ENCODE measurements at regions not wholly inside any gene's neighbourhood (a gene's known extent, or its start where the extent isn't known, plus 50 kb on each side); places are given as distances from the start of the nearest gene placed in this dataset.

- H3K36me3 Mint-ChIP-seq (ENCODE audit: insufficient read depth) = no peaks in the 10 kb centered on the region
- H3K9me3 Mint-ChIP-seq = no peaks in the 10 kb centered on the region
- no peaks in the 10 kb centered on the region for H3K4me1 Mint-ChIP-seq (ENCODE audit: low read depth)
- no peak overlapping the region for H3K4me3 Mint-ChIP-seq
- no peak for ATAC-seq
- no peaks in the 10 kb centered on the region for H3K27me3 Mint-ChIP-seq (ENCODE audit: low read depth)
- DNase-seq = no peak
These were observed 61.6 kb upstream of the PPARA start for GRCh38 chr22:46088541-46089311.

GRCh38 chr22:46089426-46090035 is 60.8 kb upstream of the PPARA start:
- DNase-seq (no peak), ATAC-seq (no peak)
- no peaks in the 10 kb centered on the region for H3K27me3 Mint-ChIP-seq (ENCODE audit: low read depth)
- no peaks in the 10 kb centered on the region for H3K36me3 Mint-ChIP-seq (ENCODE audit: insufficient read depth)
- no peak overlapping the region for H3K4me3 Mint-ChIP-seq
- no peaks in the 10 kb centered on the region for H3K9me3 Mint-ChIP-seq
- H3K4me1 Mint-ChIP-seq (ENCODE audit: low read depth) = no peaks in the 10 kb centered on the region

- H3K4me3 Mint-ChIP-seq = no peak overlapping the region
- DNase-seq (no peak), ATAC-seq (no peak)
- no peaks in the 10 kb centered on the region for H3K27me3 Mint-ChIP-seq (ENCODE audit: low read depth)
- H3K36me3 Mint-ChIP-seq (ENCODE audit: insufficient read depth) = no peaks in the 10 kb centered on the region
- H3K4me1 Mint-ChIP-seq (ENCODE audit: low read depth) = no peaks in the 10 kb centered on the region
- no peaks in the 10 kb centered on the region for H3K9me3 Mint-ChIP-seq
These were observed 60.2 kb upstream of the PPARA start for GRCh38 chr22:46090036-46090591.

GRCh38 chr22:46090631-46091201 is 59.6 kb upstream of the PPARA start:
- DNase-seq (no peak), ATAC-seq (no peak)
- H3K36me3 Mint-ChIP-seq (ENCODE audit: insufficient read depth) = no peaks in the 10 kb centered on the region
- no peaks in the 10 kb centered on the region for H3K9me3 Mint-ChIP-seq
- no peak overlapping the region for H3K4me3 Mint-ChIP-seq
- no peaks in the 10 kb centered on the region for H3K27me3 Mint-ChIP-seq (ENCODE audit: low read depth)
- no peaks in the 10 kb centered on the region for H3K4me1 Mint-ChIP-seq (ENCODE audit: low read depth)

- Mint-ChIP-seq H3K27me3 (ENCODE audit: low read depth) (no peaks in the 10 kb centered on the region), H3K36me3 (ENCODE audit: insufficient read depth) (no peaks in the 10 kb centered on the region), H3K9me3 (no peaks in the 10 kb centered on the region), H3K4me1 (ENCODE audit: low read depth) (no peaks in the 10 kb centered on the region), H3K4me3 (no peak overlapping the region)
- DNase-seq (no peak), ATAC-seq (no peak)
These were observed 58.9 kb upstream of the PPARA start for GRCh38 chr22:46091277-46091977.

- Mint-ChIP-seq H3K9me3 (no peaks in the 10 kb centered on the region), H3K4me3 (no peak overlapping the region), H3K27me3 (ENCODE audit: low read depth) (no peaks in the 10 kb centered on the region), H3K36me3 (ENCODE audit: insufficient read depth) (no peaks in the 10 kb centered on the region), H3K4me1 (ENCODE audit: low read depth) (no peaks in the 10 kb centered on the region)
- no peak for DNase-seq
- no peak for ATAC-seq
These were observed 58.3 kb upstream of the PPARA start for GRCh38 chr22:46092011-46092410.

- H3K27me3 Mint-ChIP-seq (ENCODE audit: low read depth) = no peaks in the 10 kb centered on the region
- DNase-seq = no peak
- H3K4me3 Mint-ChIP-seq = no peak overlapping the region
- ATAC-seq = no peak
- H3K4me1 Mint-ChIP-seq (ENCODE audit: low read depth) = no peaks in the 10 kb centered on the region
- no peaks in the 10 kb centered on the region for H3K9me3 Mint-ChIP-seq
- H3K36me3 Mint-ChIP-seq (ENCODE audit: insufficient read depth) = no peaks in the 10 kb centered on the region
These were observed 57.5 kb upstream of the PPARA start for GRCh38 chr22:46092670-46093410.

- ATAC-seq (no peak), DNase-seq (no peak)
- H3K9me3 Mint-ChIP-seq = no peaks in the 10 kb centered on the region
- H3K4me3 Mint-ChIP-seq = no peak overlapping the region
- H3K36me3 Mint-ChIP-seq (ENCODE audit: insufficient read depth) = no peaks in the 10 kb centered on the region
- no peaks in the 10 kb centered on the region for H3K4me1 Mint-ChIP-seq (ENCODE audit: low read depth)
- no peaks in the 10 kb centered on the region for H3K27me3 Mint-ChIP-seq (ENCODE audit: low read depth)
These were observed 56.5 kb upstream of the PPARA start for GRCh38 chr22:46093796-46094195.

- no peaks in the 10 kb centered on the region for H3K4me1 Mint-ChIP-seq (ENCODE audit: low read depth)
- H3K4me3 Mint-ChIP-seq = no peak overlapping the region
- H3K9me3 Mint-ChIP-seq = no peaks in the 10 kb centered on the region
- no peaks in the 10 kb centered on the region for H3K36me3 Mint-ChIP-seq (ENCODE audit: insufficient read depth)
- ATAC-seq = no peak
- DNase-seq = no peak
- H3K27me3 Mint-ChIP-seq (ENCODE audit: low read depth) = no peaks in the 10 kb centered on the region
These were observed 55.6 kb upstream of the PPARA start for GRCh38 chr22:46094676-46095075.

GRCh38 chr22:46096051-46096450 is 54.3 kb upstream of the PPARA start:
- Mint-ChIP-seq H3K9me3 (no peaks in the 10 kb centered on the region), H3K4me1 (ENCODE audit: low read depth) (no peaks in the 10 kb centered on the region), H3K4me3 (no peak overlapping the region), H3K27me3 (ENCODE audit: low read depth) (no peaks in the 10 kb centered on the region), H3K36me3 (ENCODE audit: insufficient read depth) (no peaks in the 10 kb centered on the region)
- ATAC-seq = no peak
- no peak for DNase-seq

GRCh38 chr22:46096706-46097230 is 53.6 kb upstream of the PPARA start:
- H3K36me3 Mint-ChIP-seq (ENCODE audit: insufficient read depth) = no peaks in the 10 kb centered on the region
- no peaks in the 10 kb centered on the region for H3K9me3 Mint-ChIP-seq
- no peaks in the 10 kb centered on the region for H3K4me1 Mint-ChIP-seq (ENCODE audit: low read depth)
- no peak overlapping the region for H3K4me3 Mint-ChIP-seq
- no peaks in the 10 kb centered on the region for H3K27me3 Mint-ChIP-seq (ENCODE audit: low read depth)
- DNase-seq (no peak), ATAC-seq (no peak)

GRCh38 chr22:46097268-46097900 is 52.9 kb upstream of the PPARA start:
- Mint-ChIP-seq H3K4me3 (no peak overlapping the region), H3K27me3 (ENCODE audit: low read depth) (no peaks in the 10 kb centered on the region), H3K36me3 (ENCODE audit: insufficient read depth) (no peaks in the 10 kb centered on the region), H3K9me3 (no peaks in the 10 kb centered on the region), H3K4me1 (ENCODE audit: low read depth) (no peaks in the 10 kb centered on the region)
- ATAC-seq (no peak), DNase-seq (no peak)

All from activated T-cell treated with anti-CD3 and anti-CD28 coated beads, Interleukin-2, amount 50 U/mL, for 4 hours (primary cell).